ENCODE measurements at regions not wholly inside any gene's neighbourhood (a gene's known extent, or its start where the extent isn't known, plus 50 kb on each side); places are given as distances from the start of the nearest gene placed in this dataset.
"Not testable (repeated sequence)": the region's sequence is repeated elsewhere in the genome, so short reads cannot be mapped to it uniquely, and the experiment has no call there.

GRCh38 chr22:49677495-49677889 lies 150.2 kb downstream of the BRD1 start:
- DNase-seq = no peak

GRCh38 chr22:49676783-49677494 lies 150.7 kb downstream of the BRD1 start:
- DNase-seq = no peak

DNA sequence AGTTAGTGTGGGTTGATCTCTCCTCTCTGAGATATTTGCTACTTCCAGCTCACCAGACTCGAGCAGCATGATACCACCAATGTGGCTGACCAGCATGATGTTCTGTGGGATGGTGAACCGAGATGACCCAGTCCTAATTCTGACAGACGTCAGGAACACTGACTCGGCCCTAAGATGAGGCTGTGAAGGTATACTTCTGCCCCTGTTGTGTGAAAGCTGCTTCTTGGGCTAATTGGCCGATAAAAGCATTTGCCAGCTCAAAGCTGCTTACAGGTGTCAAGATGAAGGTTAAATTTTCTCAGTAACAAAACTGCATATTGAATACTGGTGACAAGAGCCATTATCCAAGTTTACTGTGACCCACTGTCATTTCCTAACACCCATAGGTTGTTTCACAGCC lies 151.4 kb downstream of the BRD1 start:
- DNase-seq = no peak

GRCh38 chr22:49674479-49675050 lies 153.1 kb downstream of the BRD1 start:
- no peak for DNase-seq

- DNase-seq = no peak
Observed at GRCh38 chr22:49673048-49673447, 154.6 kb downstream of the BRD1 start.

- no peak for DNase-seq
Observed at GRCh38 chr22:49672014-49672516, 155.6 kb downstream of the BRD1 start.

DNA sequence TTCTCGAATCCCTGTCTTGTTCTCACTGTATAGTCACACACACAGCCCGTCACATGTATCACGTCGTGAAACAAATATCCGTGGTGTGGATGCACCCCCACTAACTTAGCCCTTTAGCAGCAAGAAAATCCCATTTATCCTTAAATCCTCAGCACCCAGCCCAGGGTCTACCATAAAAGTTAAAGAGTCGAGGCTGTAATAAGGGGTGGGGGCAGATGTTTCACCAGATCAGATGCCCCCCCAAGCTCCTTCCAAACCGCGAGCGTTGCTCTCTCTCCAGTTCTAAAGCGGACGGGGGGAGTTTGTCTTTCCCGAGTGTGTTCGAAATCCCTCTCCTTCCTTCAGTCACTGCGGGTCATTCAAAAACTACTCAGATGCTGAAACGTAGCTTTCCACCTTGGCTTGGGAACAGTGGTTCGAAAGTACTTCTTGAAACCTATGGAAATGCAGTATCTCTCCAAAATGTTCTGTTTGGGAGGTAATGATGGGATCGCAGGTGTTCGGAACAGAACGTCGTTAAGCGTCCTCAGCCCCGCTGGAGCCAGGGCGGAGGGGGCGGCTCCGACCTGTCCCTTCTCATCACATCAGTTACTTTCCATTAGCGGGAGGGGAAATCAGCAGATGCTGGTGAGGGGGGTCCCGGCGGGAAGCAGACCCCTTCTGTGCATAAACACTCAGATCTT lies 156.2 kb downstream of the BRD1 start:
- DNase-seq = no peak

- DNase-seq = no peak
Observed at GRCh38 chr22:49670456-49671330, 157.0 kb downstream of the BRD1 start.

GRCh38 chr22:49669969-49670455 lies 157.7 kb downstream of the BRD1 start:
- DNase-seq = not testable (repeated sequence)

DNA sequence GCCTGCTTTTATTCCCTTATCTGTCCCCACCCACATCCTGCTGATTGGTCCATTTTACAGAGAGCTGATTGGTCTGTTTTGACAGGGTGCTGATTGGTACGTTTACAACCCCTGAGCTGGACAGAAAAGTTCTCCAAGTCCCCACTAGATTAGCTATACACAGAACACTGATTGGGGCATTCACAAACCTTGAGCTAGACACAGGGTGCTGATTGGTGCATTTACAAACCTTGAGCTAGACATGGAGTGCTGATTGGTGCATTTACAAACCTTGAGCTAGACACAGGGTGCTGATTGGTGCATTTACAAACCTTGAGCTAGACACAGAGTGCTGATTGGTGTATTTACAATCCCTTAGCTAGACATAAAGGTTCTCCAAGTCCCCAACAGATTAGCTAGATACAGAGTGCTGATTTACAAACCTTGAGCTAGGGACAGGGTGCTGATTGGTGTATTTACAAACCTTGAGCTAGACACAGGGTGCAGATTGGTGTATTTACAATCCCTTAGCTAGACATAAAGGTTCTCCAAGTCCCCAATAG lies 158.2 kb downstream of the BRD1 start:
- not testable (repeated sequence) for DNase-seq

GRCh38 chr22:49668402-49668801 lies 159.3 kb downstream of the BRD1 start:
- DNase-seq = no peak

- DNase-seq = no peak
Observed at GRCh38 chr22:49667236-49667635, 160.4 kb downstream of the BRD1 start.

DNA sequence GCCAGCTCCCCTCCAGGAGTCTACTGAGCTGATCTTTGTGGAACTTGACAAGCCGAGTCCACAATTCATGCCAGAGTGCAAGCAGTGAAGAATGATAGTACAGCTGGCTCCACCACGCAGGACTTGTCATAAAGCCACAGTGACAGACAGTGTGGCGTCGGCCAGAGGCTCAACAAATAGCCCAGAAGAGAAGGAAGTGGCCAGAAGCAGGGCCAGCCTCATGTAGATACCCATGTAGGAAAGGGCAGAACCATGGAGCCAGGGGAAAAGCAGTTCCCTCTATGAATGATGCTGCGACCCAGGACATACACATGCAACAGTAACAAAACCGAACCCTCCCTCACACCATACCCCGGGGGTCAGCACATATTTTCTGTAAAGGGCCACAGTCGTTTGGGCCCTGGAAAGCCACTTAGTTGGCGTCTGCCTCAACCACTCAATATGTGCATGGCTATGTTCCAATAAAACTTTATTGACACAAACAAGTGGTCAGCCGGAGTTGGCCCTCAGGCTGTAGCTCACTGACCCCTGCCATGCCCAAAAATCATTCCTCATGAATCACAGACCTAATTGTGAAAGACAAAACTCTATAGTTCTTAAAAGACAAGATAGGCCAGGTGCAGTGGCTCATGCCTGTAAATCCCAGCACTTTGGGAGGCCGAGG lies 161.4 kb downstream of the BRD1 start:
- no peak for DNase-seq

- DNase-seq = peak in 4 of 56 donors; percentile 37 to 68 (median 47)
Observed at GRCh38 chr22:49664891-49665290, 162.8 kb downstream of the BRD1 start.

- DNase-seq = peak in 22 of 56 donors; percentile 10 to 68 (median 32)
Observed at GRCh38 chr22:49664371-49664881, 163.2 kb downstream of the BRD1 start.

DNA sequence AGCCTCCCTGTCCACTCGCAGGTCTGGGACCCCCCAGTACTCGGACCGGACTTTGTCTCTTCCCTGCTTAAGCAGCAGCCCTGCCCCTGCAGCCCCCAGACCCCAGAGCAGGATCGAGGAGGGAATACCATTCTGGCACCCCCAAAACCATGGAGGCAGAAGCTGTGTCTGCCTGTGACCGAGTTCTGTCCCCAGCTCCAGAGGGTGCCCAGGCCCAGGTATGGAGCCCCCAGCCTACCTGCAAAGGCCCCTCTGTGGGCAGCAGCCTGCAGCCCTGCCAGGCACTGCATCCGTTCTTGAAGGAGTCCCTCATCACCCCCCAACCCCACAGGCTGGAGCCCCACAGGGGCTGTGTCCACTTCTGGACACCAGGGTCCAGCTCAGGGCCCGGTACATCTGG lies 163.8 kb downstream of the BRD1 start:
- no peak for DNase-seq

- DNase-seq = no peak
Observed at GRCh38 chr22:49663311-49663711, 164.4 kb downstream of the BRD1 start.

DNA sequence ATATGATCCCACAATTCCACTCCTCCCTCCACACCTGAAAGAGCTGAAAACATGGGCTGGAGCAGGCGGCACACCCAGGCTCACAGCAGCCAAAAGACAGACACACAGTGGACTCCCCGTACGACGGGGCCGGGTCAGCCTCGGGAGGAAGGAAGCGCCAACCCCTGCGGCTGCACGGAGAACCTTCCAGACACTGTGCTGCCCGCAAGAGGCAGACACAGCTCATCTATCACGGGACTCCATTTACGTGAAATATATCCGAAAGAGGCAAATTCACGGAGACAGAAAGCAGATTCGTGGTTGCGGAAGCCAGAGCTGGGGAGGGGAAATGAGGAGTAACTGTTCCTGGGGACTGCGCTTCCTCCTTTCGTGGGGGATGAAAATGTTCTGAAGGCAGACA lies 165.0 kb downstream of the BRD1 start:
- DNase-seq = no peak

GRCh38 chr22:49660794-49661781 lies 166.6 kb downstream of the BRD1 start:
- no peak for DNase-seq
